Hepatocyte (in vitro differentiated cells): ENCODE measurements at regions not wholly inside any gene's neighbourhood (a gene's known extent, or its start where the extent isn't known, plus 50 kb on each side); places are given as distances from the start of the nearest gene placed in this dataset.
A peak's percentile ranks its signal among the peaks of the same experiment; 100 is the strongest.

Experiments used
- DNase-seq: peaks from one replicate; pipeline ENCODE4 v3.0.0-alpha.2; 2016; ENCODE audit warnings: low spot score
- H2AFZ ChIP-seq: fragments of 200-600 bp; sonication (generic); 2 replicates; pipeline ENCODE4 v1.6.0; 2016; ENCODE audit warnings: antibody characterized with exemption, mild to moderate bottlenecking
- H3K27ac ChIP-seq: fragments of 200-600 bp; sonication (generic); 2 replicates; pipeline ENCODE4 v1.5.1; 2016; ENCODE audit warnings: mild to moderate bottlenecking
- H3K27me3 ChIP-seq: fragments of 200-600 bp; sonication (generic); 2 replicates; pipeline ENCODE4 v1.6.1; 2016
- H3K36me3 ChIP-seq: fragments of 200-600 bp; sonication (generic); replicated peaks from 2 replicates; pipeline ENCODE4 v1.5.1; 2016; ENCODE audit warnings: low read depth; ENCODE audit not compliant: insufficient read depth
- H3K4me1 ChIP-seq: fragments of 200-600 bp; sonication (generic); 2 replicates; pipeline ENCODE4 v1.5.1; 2016; ENCODE audit warnings: mild to moderate bottlenecking, moderate library complexity; ENCODE audit not compliant: insufficient read depth
- H3K4me2 ChIP-seq: fragments of 200-600 bp; sonication (generic); 2 replicates; pipeline ENCODE4 v1.6.0; 2016
- H3K4me3 ChIP-seq: fragments of 200-600 bp; sonication (generic); 2 replicates; pipeline ENCODE4 v1.5.1; 2016; ENCODE audit warnings: mild to moderate bottlenecking
- H3K79me2 ChIP-seq: fragments of 200-600 bp; sonication (generic); 2 replicates; pipeline ENCODE4 v1.6.0; 2017; ENCODE audit warnings: mild to moderate bottlenecking
- H3K9me2 ChIP-seq: fragments of 200-600 bp; sonication (generic); replicated peaks from 2 replicates; pipeline ENCODE4 v1.6.0; 2017; ENCODE audit warnings: mild to moderate bottlenecking; ENCODE audit not compliant: insufficient read depth
- H3K9me3 ChIP-seq: fragments of 200-600 bp; sonication (generic); 2 replicates; pipeline ENCODE4 v1.5.1; 2016; ENCODE audit warnings: low read depth, mild to moderate bottlenecking
- H4K20me1 ChIP-seq: fragments of 200-600 bp; sonication (generic); 2 replicates; pipeline ENCODE4 v1.6.0; 2016; ENCODE audit warnings: mild to moderate bottlenecking; ENCODE audit not compliant: insufficient read depth, poor library complexity, severe bottlenecking
- CTCF ChIP-seq: fragments of 200-600 bp; sonication (generic); IDR thresholded peaks from 2 replicates; pipeline ENCODE4 v1.5.1; 2016; ENCODE audit warnings: antibody characterized with exemption, mild to moderate bottlenecking; ENCODE audit not compliant: poor library complexity
- EZH2 ChIP-seq: fragments of 200-600 bp; sonication (generic); IDR thresholded peaks from 2 replicates; pipeline ENCODE4 v1.6.1; 2016; ENCODE audit warnings: antibody characterized with exemption, mild to moderate bottlenecking, borderline replicate concordance
- EZH2phosphoT487 ChIP-seq: fragments of 200-600 bp; sonication (generic); IDR thresholded peaks from one replicate; pipeline ENCODE4 v1.6.1; 2018; ENCODE audit warnings: antibody characterized with exemption, mild to moderate bottlenecking, low read depth, moderate library complexity; ENCODE audit not compliant: unreplicated experiment, severe bottlenecking
- WGBS: methylation state at CpG from one replicate; pipeline ENCODE4 v1.1.6; 2016; ENCODE audit warnings: low lambda C conversion rate; ENCODE audit errors: missing lambda C conversion rate; 5-methylcytosine and 5-hydroxymethylcytosine counted together

DNA sequence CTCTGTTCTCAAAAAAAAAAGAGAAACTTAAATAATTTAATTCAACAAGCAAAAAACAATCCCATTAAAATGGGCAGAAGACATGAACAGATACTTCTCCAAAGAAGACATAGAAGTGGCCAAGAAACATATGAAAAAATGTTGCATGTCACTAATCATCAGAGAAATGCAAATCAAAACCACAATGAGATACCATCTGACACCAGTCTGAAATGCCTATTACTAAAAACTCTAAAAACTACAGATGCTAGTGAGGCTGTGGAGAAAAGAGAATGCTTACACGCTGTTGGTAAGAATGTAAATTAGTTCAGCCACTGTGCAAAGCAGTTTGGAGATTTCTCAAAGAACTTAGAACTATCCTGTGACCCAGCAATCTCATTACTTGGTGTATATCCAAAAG, 382.9 kb downstream of the OTOL1 start:
- TF ChIP-seq EZH2phosphoT487, result no peak
- TF ChIP-seq EZH2, result no peak
- no peak for TF ChIP-seq CTCF
- Histone ChIP-seq H3K4me3 (no peak overlapping the region), H3K4me2 (no peak overlapping the region), H3K27me3 (no peaks in the 10 kb centered on the region), H3K79me2 (no peaks in the 10 kb centered on the region), H4K20me1 (no peaks in the 10 kb centered on the region), H2AFZ (no peak overlapping the region), H3K36me3 (no peaks in the 10 kb centered on the region), H3K9me2 (no peaks in the 10 kb centered on the region), H3K9me3 (peaks cover 2% of the 10 kb centered on the region), H3K4me1 (no peaks in the 10 kb centered on the region), H3K27ac (no peak overlapping the region)
- DNase-seq, result no peak
- WGBS, result 88% methylated on average over 1 of the region's 1 CpG

GRCh38 chr3:161884830-161885229, 388.2 kb downstream of the OTOL1 start:
- WGBS, result 88% methylated on average over 5 of the region's 5 CpGs
- no peak for TF ChIP-seq EZH2
- no peak for TF ChIP-seq CTCF
- TF ChIP-seq EZH2phosphoT487, result no peak
- H3K27me3 ChIP-seq, result no peaks in the 10 kb centered on the region
- no peaks in the 10 kb centered on the region for H3K36me3 ChIP-seq
- no peak overlapping the region for H2AFZ ChIP-seq
- no peak for DNase-seq
- H3K79me2 ChIP-seq, result no peaks in the 10 kb centered on the region
- H4K20me1 ChIP-seq, result no peaks in the 10 kb centered on the region
- no peak overlapping the region for H3K27ac ChIP-seq
- no peaks in the 10 kb centered on the region for H3K4me1 ChIP-seq
- H3K4me3 ChIP-seq, result no peak overlapping the region
- H3K4me2 ChIP-seq, result no peak overlapping the region
- H3K9me2 ChIP-seq, result no peaks in the 10 kb centered on the region
- peaks cover 5% of the 10 kb centered on the region for H3K9me3 ChIP-seq

- no peaks in the 10 kb centered on the region for H3K79me2 ChIP-seq
- no peaks in the 10 kb centered on the region for H3K9me3 ChIP-seq
- no peaks in the 10 kb centered on the region for H3K9me2 ChIP-seq
- H4K20me1 ChIP-seq, result no peaks in the 10 kb centered on the region
- no peak overlapping the region for H3K27ac ChIP-seq
- H2AFZ ChIP-seq, result no peak overlapping the region
- H3K27me3 ChIP-seq, result no peaks in the 10 kb centered on the region
- peaks cover 6% of the 10 kb centered on the region for H3K4me1 ChIP-seq
- 66% methylated on average over 2 of the region's 2 CpGs for WGBS
- TF ChIP-seq EZH2phosphoT487, result no peak
- TF ChIP-seq CTCF, result no peak
- TF ChIP-seq EZH2, result no peak
- no peak overlapping the region for H3K4me3 ChIP-seq
- DNase-seq, result peak; percentile 58
- no peak overlapping the region for H3K4me2 ChIP-seq
- no peaks in the 10 kb centered on the region for H3K36me3 ChIP-seq
Measured at GRCh38 chr3:161890147-161890625, 393.6 kb downstream of the OTOL1 start.

GRCh38 chr3:161893972-161894371, 397.4 kb downstream of the OTOL1 start:
- H3K4me1 ChIP-seq, result peaks cover 6% of the 10 kb centered on the region
- no peaks in the 10 kb centered on the region for H3K36me3 ChIP-seq
- WGBS, result 81% methylated on average over 1 of the region's 1 CpG
- H3K4me2 ChIP-seq, result no peak overlapping the region
- TF ChIP-seq CTCF (no peak), EZH2phosphoT487 (no peak), EZH2 (no peak)
- H2AFZ ChIP-seq, result no peak overlapping the region
- no peak overlapping the region for H3K27ac ChIP-seq
- H4K20me1 ChIP-seq, result no peaks in the 10 kb centered on the region
- H3K9me2 ChIP-seq, result no peaks in the 10 kb centered on the region
- no peak overlapping the region for H3K4me3 ChIP-seq
- H3K9me3 ChIP-seq, result no peaks in the 10 kb centered on the region
- DNase-seq, result no peak
- no peaks in the 10 kb centered on the region for H3K79me2 ChIP-seq
- no peaks in the 10 kb centered on the region for H3K27me3 ChIP-seq
